ENCODE measurements at regions not wholly inside any gene's neighbourhood (a gene's known extent, or its start where the extent isn't known, plus 50 kb on each side); places are given as distances from the start of the nearest gene placed in this dataset.
A peak's percentile ranks its signal among the peaks of the same experiment; 100 is the strongest.
"Not testable (repeated sequence)": the region's sequence is repeated elsewhere in the genome, so short reads cannot be mapped to it uniquely, and the experiment has no call there.

GRCh38 chr12:59381106-59381505, 214.7 kb upstream of the SLC16A7 start:
- DNase-seq: no peak
- in situ Hi-C loops (cut with HindIII; ENCODE audit: low pct_ligation_motif_present, low pct_unique_long_range_greater_than_20kb, low sequenced_read_pairs): no loop called here

- in situ Hi-C loops (cut with HindIII; ENCODE audit: low pct_ligation_motif_present, low pct_unique_long_range_greater_than_20kb, low sequenced_read_pairs): no loop called here
- no peak for DNase-seq
These were observed 220.2 kb upstream of the SLC16A7 start for GRCh38 chr12:59375633-59376032.

- no peak for DNase-seq
- in situ Hi-C loops (cut with HindIII; ENCODE audit: low pct_ligation_motif_present, low pct_unique_long_range_greater_than_20kb, low sequenced_read_pairs): no loop called here
These were observed 221.0 kb upstream of the SLC16A7 start for GRCh38 chr12:59374783-59375182.

GRCh38 chr12:59372956-59373355, 222.9 kb upstream of the SLC16A7 start:
- in situ Hi-C loops (cut with HindIII; ENCODE audit: low pct_ligation_motif_present, low pct_unique_long_range_greater_than_20kb, low sequenced_read_pairs): no loop called here

GRCh38 chr12:59370933-59371332, 224.9 kb upstream of the SLC16A7 start:
- in situ Hi-C loops (cut with HindIII; ENCODE audit: low pct_ligation_motif_present, low pct_unique_long_range_greater_than_20kb, low sequenced_read_pairs): no loop called here
- no peak for DNase-seq

More at GRCh38 chr12:59372956-59373355, 222.9 kb upstream of the SLC16A7 start:
- peak; percentile 50 for DNase-seq

- DNase-seq: no peak
- in situ Hi-C loops (cut with HindIII; ENCODE audit: low pct_ligation_motif_present, low pct_unique_long_range_greater_than_20kb, low sequenced_read_pairs): no loop called here
These were observed 230.7 kb upstream of the SLC16A7 start for GRCh38 chr12:59365133-59365532.

- in situ Hi-C loops (cut with HindIII; ENCODE audit: low pct_ligation_motif_present, low pct_unique_long_range_greater_than_20kb, low sequenced_read_pairs): no loop called here
- DNase-seq: peak; percentile 32
These were observed 238.0 kb upstream of the SLC16A7 start for GRCh38 chr12:59357811-59358210.

GRCh38 chr12:59346248-59346647, 249.6 kb upstream of the SLC16A7 start:
- DNase-seq: peak; percentile 15

GRCh38 chr12:59345406-59345805, 250.4 kb upstream of the SLC16A7 start:
- no peak for DNase-seq
- in situ Hi-C loops (cut with HindIII; ENCODE audit: low pct_ligation_motif_present, low pct_unique_long_range_greater_than_20kb, low sequenced_read_pairs): no loop called here

More at GRCh38 chr12:59346248-59346647, 249.6 kb upstream of the SLC16A7 start:
- in situ Hi-C loops (cut with HindIII; ENCODE audit: low pct_ligation_motif_present, low pct_unique_long_range_greater_than_20kb, low sequenced_read_pairs): not testable (repeated sequence)

GRCh38 chr12:59344224-59344623, 251.6 kb upstream of the SLC16A7 start:
- no peak for DNase-seq
- in situ Hi-C loops (cut with HindIII; ENCODE audit: low pct_ligation_motif_present, low pct_unique_long_range_greater_than_20kb, low sequenced_read_pairs): no loop called here

- in situ Hi-C loops (cut with HindIII; ENCODE audit: low pct_ligation_motif_present, low pct_unique_long_range_greater_than_20kb, low sequenced_read_pairs): no loop called here
- no peak for DNase-seq
These were observed 266.4 kb upstream of the SLC16A7 start for GRCh38 chr12:59329462-59329861.

GRCh38 chr12:59328395-59329075, 267.3 kb upstream of the SLC16A7 start:
- in situ Hi-C loops (cut with HindIII; ENCODE audit: low pct_ligation_motif_present, low pct_unique_long_range_greater_than_20kb, low sequenced_read_pairs): not testable (repeated sequence)

GRCh38 chr12:59326457-59326856, 269.4 kb upstream of the SLC16A7 start:
- DNase-seq; in situ Hi-C loops (cut with HindIII; ENCODE audit: low pct_ligation_motif_present, low pct_unique_long_range_greater_than_20kb, low sequenced_read_pairs): not testable (repeated sequence)

More at GRCh38 chr12:59328395-59329075, 267.3 kb upstream of the SLC16A7 start:
- DNase-seq: not testable (repeated sequence)

- in situ Hi-C loops (cut with HindIII; ENCODE audit: low pct_ligation_motif_present, low pct_unique_long_range_greater_than_20kb, low sequenced_read_pairs): no loop called here
- no peak for DNase-seq
These were observed 273.4 kb upstream of the SLC16A7 start for GRCh38 chr12:59322473-59322872.

- no peak for DNase-seq
- in situ Hi-C loops (cut with HindIII; ENCODE audit: low pct_ligation_motif_present, low pct_unique_long_range_greater_than_20kb, low sequenced_read_pairs): no loop called here
These were observed 274.6 kb upstream of the SLC16A7 start for GRCh38 chr12:59321278-59321677.

- in situ Hi-C loops (cut with HindIII; ENCODE audit: low pct_ligation_motif_present, low pct_unique_long_range_greater_than_20kb, low sequenced_read_pairs): no loop called here
- no peak for DNase-seq
These were observed 275.7 kb upstream of the SLC16A7 start for GRCh38 chr12:59320112-59320511.

- no peak for DNase-seq
- in situ Hi-C loops (cut with HindIII; ENCODE audit: low pct_ligation_motif_present, low pct_unique_long_range_greater_than_20kb, low sequenced_read_pairs): no loop called here
These were observed 276.9 kb upstream of the SLC16A7 start for GRCh38 chr12:59318940-59319339.

GRCh38 chr12:59317598-59317997, 278.2 kb upstream of the SLC16A7 start:
- in situ Hi-C loops (cut with HindIII; ENCODE audit: low pct_ligation_motif_present, low pct_unique_long_range_greater_than_20kb, low sequenced_read_pairs): no loop called here
- DNase-seq: no peak

- in situ Hi-C loops (cut with HindIII; ENCODE audit: low pct_ligation_motif_present, low pct_unique_long_range_greater_than_20kb, low sequenced_read_pairs): no loop called here
- DNase-seq: no peak
These were observed 278.9 kb upstream of the SLC16A7 start for GRCh38 chr12:59316938-59317337.

- in situ Hi-C loops (cut with HindIII; ENCODE audit: low pct_ligation_motif_present, low pct_unique_long_range_greater_than_20kb, low sequenced_read_pairs); DNase-seq: not testable (repeated sequence)
These were observed 279.5 kb upstream of the SLC16A7 start for GRCh38 chr12:59316354-59316753.
